ENCODE measurements at regions not wholly inside any gene's neighbourhood (a gene's known extent, or its start where the extent isn't known, plus 50 kb on each side); places are given as distances from the start of the nearest gene placed in this dataset.

DNA sequence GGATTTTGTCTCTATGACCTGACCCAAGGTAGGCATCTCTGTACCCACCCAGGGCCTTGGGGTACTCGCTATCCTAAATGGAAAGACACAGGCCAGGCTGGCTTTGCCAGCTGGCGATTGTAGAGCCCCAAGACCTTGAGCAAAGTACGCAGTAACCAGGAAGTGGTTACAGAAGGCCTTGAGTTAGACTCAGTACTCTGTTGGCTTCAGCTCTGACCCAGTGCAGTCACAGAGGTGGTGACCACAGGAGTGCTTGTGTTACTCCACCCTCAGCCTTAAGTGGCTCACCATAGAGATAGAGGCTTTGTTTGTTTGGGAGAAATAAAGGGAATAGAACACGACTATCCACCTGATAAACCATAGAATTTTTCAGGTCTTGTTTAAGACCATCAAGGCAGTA, 880.5 kb upstream of the POU3F4 start:
- no peak overlapping the region for H3K27ac Mint-ChIP-seq
- H3K36me3 Mint-ChIP-seq (ENCODE audit: insufficient read depth in 1 of 3, low read depth in 3 of 3) = peaks cover 2 to 4% (median 2%) of the 10 kb centered on the region in 3 experiments; a peak in 6 of 7 replicates
- Histone ChIP-seq H4K5ac (ENCODE audit: insufficient read length, low read depth, low read length) (no peak overlapping the region), H3K9ac (ENCODE audit: extremely low read depth, insufficient read length, low read length) (no peak overlapping the region), H3K14ac (ENCODE audit: insufficient read depth, low read length) (no peak overlapping the region), H3K23me2 (ENCODE audit: insufficient read length, low read depth, low read length, poor library complexity, severe bottlenecking) (no peaks in the 10 kb centered on the region), H2AK5ac (ENCODE audit: insufficient read length, low read length) (no peak overlapping the region), H3K79me1 (ENCODE audit: insufficient read depth, low read depth, low read length, poor library complexity, severe bottlenecking) (no peaks in the 10 kb centered on the region), H3K27me3 (ENCODE audit: insufficient read depth, low read length) (no peaks in the 10 kb centered on the region), H2BK20ac (ENCODE audit: low read depth, low read length, poor library complexity, severe bottlenecking) (no peak overlapping the region), H3K4ac (ENCODE audit: low read depth, low read length) (no peak overlapping the region), H3K4me1 (ENCODE audit: insufficient read depth, low read length) (no peaks in the 10 kb centered on the region), H3K9me3 (ENCODE audit: control insufficient read depth, low read depth, low read length) (peaks cover 16% of the 10 kb centered on the region), H3T11ph (ENCODE audit: low read length) (no peak overlapping the region), H3K27ac (ENCODE audit: insufficient read length, low read depth, low read length) (no peak overlapping the region), H4K91ac (ENCODE audit: insufficient read length, low read depth, low read length) (no peak overlapping the region), H2BK15ac (ENCODE audit: low read depth, low read length) (no peak overlapping the region), H4K8ac (replicated peaks; ENCODE audit: insufficient read length, low read depth, low read length) (no peak overlapping the region), H2BK12ac (ENCODE audit: insufficient read length, low read depth, low read length) (no peak overlapping the region), H3K23ac (ENCODE audit: insufficient read length, low read depth, low read length) (no peak overlapping the region), H3K79me2 (ENCODE audit: insufficient read depth, low read length) (no peaks in the 10 kb centered on the region), H3K4me2 (ENCODE audit: insufficient read depth, insufficient read length, low read length) (no peak overlapping the region), H2BK5ac (ENCODE audit: insufficient read length, low read length) (no peak overlapping the region), H3K56ac (ENCODE audit: insufficient read length, low read depth, low read length) (no peak overlapping the region), H3K18ac (ENCODE audit: insufficient read length, low read depth, low read length) (no peak overlapping the region), H2AFZ (ENCODE audit: low read length) (no peak overlapping the region), H4K20me1 (ENCODE audit: control insufficient read depth, insufficient read depth, insufficient read length) (no peaks in the 10 kb centered on the region), H2BK120ac (ENCODE audit: low read depth, low read length, poor library complexity, severe bottlenecking) (no peak overlapping the region)
- H3K4me1 Mint-ChIP-seq = no peaks in the 10 kb centered on the region
- H3K4me3 Mint-ChIP-seq = no peak overlapping the region
- peaks cover 71 to 83% of the 10 kb centered on the region in 2 experiments for H3K9me3 Mint-ChIP-seq
- TF ChIP-seq, protein P1, sequence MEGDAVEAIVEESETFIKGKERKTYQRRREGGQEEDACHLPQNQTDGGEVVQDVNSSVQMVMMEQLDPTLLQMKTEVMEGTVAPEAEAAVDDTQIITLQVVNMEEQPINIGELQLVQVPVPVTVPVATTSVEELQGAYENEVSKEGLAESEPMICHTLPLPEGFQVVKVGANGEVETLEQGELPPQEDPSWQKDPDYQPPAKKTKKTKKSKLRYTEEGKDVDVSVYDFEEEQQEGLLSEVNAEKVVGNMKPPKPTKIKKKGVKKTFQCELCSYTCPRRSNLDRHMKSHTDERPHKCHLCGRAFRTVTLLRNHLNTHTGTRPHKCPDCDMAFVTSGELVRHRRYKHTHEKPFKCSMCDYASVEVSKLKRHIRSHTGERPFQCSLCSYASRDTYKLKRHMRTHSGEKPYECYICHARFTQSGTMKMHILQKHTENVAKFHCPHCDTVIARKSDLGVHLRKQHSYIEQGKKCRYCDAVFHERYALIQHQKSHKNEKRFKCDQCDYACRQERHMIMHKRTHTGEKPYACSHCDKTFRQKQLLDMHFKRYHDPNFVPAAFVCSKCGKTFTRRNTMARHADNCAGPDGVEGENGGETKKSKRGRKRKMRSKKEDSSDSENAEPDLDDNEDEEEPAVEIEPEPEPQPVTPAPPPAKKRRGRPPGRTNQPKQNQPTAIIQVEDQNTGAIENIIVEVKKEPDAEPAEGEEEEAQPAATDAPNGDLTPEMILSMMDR (conservative IDR thresholded peaks at IDR 0.05) = no peak
- no CpG with 5 or more reads among the region's 4 CpGs for WGBS (ENCODE audit: extremely low coverage, insufficient read length, low lambda C conversion rate)
- H3K27me3 Mint-ChIP-seq (ENCODE audit: low read depth) = no peaks in the 10 kb centered on the region
- DNase-seq = no peak
